Right lobe of liver (tissue), 6 donors: ENCODE measurements at regions not wholly inside any gene's neighbourhood (a gene's known extent, or its start where the extent isn't known, plus 50 kb on each side); places are given as distances from the start of the nearest gene placed in this dataset.

Experiments used
- ATAC-seq, 4 donors: fragments of 200-7000 bp; cut with Tn5 transposase; one replicate each; pipeline ENCODE4 v1.9.1; 2020; ENCODE audit warnings: mild to moderate bottlenecking in 4 of 4, moderate library complexity in 4 of 4
- DNase-seq, 3 donors: peaks; one replicate each; pipeline ENCODE4 v3.0.0-alpha.2; 2020
- H3K27ac ChIP-seq, 3 donors: fragments of 200-600 bp; one replicate each; pipeline ENCODE4 v1.8.0; 2022
- H3K27me3 ChIP-seq, 2 donors: fragments of 200-600 bp; one replicate each; pipeline ENCODE4 v1.8.0; 2022
- H3K36me3 ChIP-seq, 4 donors: fragments of 200-600 bp; sonication (generic) in 1 of 4; one replicate each; pipeline versions ENCODE4 v1.5.1 to v1.8.0; 2017 to 2022; ENCODE audit warnings: control low read depth in 1 of 4
- H3K4me1 ChIP-seq, 4 donors: fragments of 200-600 bp; sonication (generic) in 1 of 4; one replicate each; pipeline versions ENCODE4 v1.5.1 to v1.8.0; 2017 to 2022; ENCODE audit warnings: control low read depth in 1 of 4
- H3K4me3 ChIP-seq, 3 donors: fragments of 200-600 bp; one replicate each; pipeline ENCODE4 v1.8.0; 2022
- H3K9me3 ChIP-seq, 4 donors: fragments of 200-600 bp; sonication (generic) in 1 of 4; one replicate each; pipeline versions ENCODE4 v1.5.1 to v1.8.0; 2017 to 2022; ENCODE audit warnings: control low read depth in 1 of 4
- CTCF ChIP-seq, 4 donors: fragments of 200-600 bp in 3 of 4; fragments of 450-650 bp in 1 of 4; IDR thresholded peaks; one replicate each; pipeline versions ENCODE4 v1.5.1 to v1.8.0; 2016 to 2022; ENCODE audit warnings: antibody characterized with exemption in 4 of 4, mild to moderate bottlenecking in 2 of 4
- POLR2A ChIP-seq: fragments of 450-650 bp; IDR thresholded peaks from one replicate; pipeline ENCODE4 v1.6.1; 2017; ENCODE audit warnings: antibody characterized with exemption, mild to moderate bottlenecking
- WGBS: methylation state at CpG from one replicate; pipeline ENCODE4 v1.1.6; 2018; ENCODE audit warnings: low coverage, low lambda C conversion rate; ENCODE audit not compliant: insufficient coverage; ENCODE audit errors: missing lambda C conversion rate; 5-methylcytosine and 5-hydroxymethylcytosine counted together
- intact Hi-C, 2 donors: fragments of 100-400 bp; cut with DNase I; formaldehyde crosslinking; loops; one replicate each; pipeline versions ENCODE4 v1.11.2 to v1.14.1; 2022
- donor health status: DM: no; HTN: yes; CAD: no.
- donor health status: DM: no; HTN: no; CAD: no.
- donor health status: DM: no; HTN: no; CAD: no.
- donor health status: DM: no; HTN: yes; CAD: no.
- donor health status: DM: no; HTN: yes; CAD: no.

DNA sequence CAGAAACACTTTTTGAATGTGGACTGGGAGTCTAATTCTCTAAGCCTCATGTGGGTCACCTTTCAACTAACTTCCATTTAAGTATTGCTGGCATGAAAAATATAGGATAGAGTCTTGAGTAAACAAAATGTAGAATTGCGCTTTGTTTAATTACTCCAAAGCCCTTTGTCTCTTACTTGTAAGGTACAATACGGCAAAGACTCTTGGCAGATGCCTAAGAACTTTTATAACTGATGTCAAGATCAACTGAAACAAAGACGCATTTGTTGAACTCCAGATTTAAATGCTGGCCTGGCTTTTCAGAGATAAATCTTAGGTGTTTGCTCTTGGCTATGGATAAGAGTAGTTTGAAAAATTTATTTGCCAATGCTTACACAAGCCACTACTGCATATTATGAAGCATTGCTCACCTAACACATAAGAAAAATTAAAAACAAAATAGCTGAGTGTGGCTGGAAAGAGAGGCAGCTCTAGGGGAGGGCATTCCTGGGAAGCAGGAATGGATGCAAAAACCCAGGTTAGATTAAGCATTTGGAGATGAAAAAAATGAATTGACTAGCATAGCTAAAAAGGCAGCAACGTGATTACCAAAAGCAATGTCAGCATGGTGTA is 107.3 kb upstream of the STARD13 start:
- no peaks in the 10 kb centered on the region for H3K9me3 ChIP-seq
- ATAC-seq (no peak), DNase-seq (no peak)
- no peak overlapping the region for H3K27ac ChIP-seq
- no peaks in the 10 kb centered on the region for H3K4me1 ChIP-seq
- no peaks in the 10 kb centered on the region for H3K36me3 ChIP-seq
- intact Hi-C loops: no loop called here
- H3K27me3 ChIP-seq: no peaks in the 10 kb centered on the region
- 76% methylated on average over 4 of the region's 4 CpGs for WGBS
- H3K4me3 ChIP-seq: no peak overlapping the region
- TF ChIP-seq CTCF (IDR thresholded peaks at IDR 0.05): no peak
- TF ChIP-seq POLR2A: no peak

GRCh38 chr13:33394294-33394932 is 108.9 kb upstream of the STARD13 start:
- ATAC-seq (no peak), DNase-seq (no peak)
- no peak overlapping the region for H3K4me3 ChIP-seq
- no peak overlapping the region for H3K27ac ChIP-seq
- 86% methylated on average over 3 of the region's 3 CpGs for WGBS
- intact Hi-C loops: no loop called here
- H3K4me1 ChIP-seq: no peaks in the 10 kb centered on the region
- no peaks in the 10 kb centered on the region for H3K36me3 ChIP-seq
- no peaks in the 10 kb centered on the region for H3K27me3 ChIP-seq
- H3K9me3 ChIP-seq: no peaks in the 10 kb centered on the region
- TF ChIP-seq CTCF (IDR thresholded peaks at IDR 0.05) (no peak), POLR2A (no peak)

DNA sequence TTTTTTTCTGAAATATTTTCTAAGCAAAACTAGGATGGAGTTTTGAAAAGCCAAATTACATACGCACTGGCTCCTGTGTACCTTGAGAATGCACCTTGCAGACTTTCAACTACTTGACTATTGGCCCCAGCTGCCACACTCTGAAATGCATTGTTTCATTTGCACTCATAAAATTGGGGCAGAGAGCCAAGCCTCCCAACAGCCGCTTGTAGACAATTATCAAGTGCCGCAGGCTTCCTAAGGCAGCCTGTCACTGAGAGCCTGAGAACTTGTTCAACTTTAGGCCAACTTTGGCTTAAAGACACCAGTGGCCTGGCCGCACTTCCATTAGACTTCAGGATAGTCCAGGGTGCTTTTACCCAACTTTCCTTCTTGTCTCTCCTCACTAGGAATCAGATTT is 115.7 kb upstream of the STARD13 start:
- no peak for DNase-seq
- ATAC-seq: no peak
- no peak overlapping the region for H3K4me3 ChIP-seq

GRCh38 chr13:33402975-33403374 is 117.4 kb upstream of the STARD13 start:
- Histone ChIP-seq H3K4me3 (no peak overlapping the region), H3K4me1 (no peaks in the 10 kb centered on the region), H3K36me3 (no peaks in the 10 kb centered on the region), H3K27me3 (no peaks in the 10 kb centered on the region), H3K9me3 (peaks cover 0 to 3% (median 0%) of the 10 kb centered on the region in 4 donors), H3K27ac (no peak overlapping the region)
- intact Hi-C loops: no loop called here
- TF ChIP-seq POLR2A: no peak
- DNase-seq (no peak), ATAC-seq (no peak)
- 81% methylated on average over 7 of the region's 7 CpGs for WGBS

More for the DNA sequence above, 115.7 kb upstream of the STARD13 start:
- Histone ChIP-seq H3K4me1 (no peaks in the 10 kb centered on the region), H3K27ac (no peak overlapping the region), H3K9me3 (peaks cover 0 to 3% (median 0%) of the 10 kb centered on the region in 4 donors), H3K27me3 (no peaks in the 10 kb centered on the region), H3K36me3 (no peaks in the 10 kb centered on the region)
- intact Hi-C loops: no loop called here
- TF ChIP-seq POLR2A (no peak), CTCF (IDR thresholded peaks at IDR 0.05) (no peak)
- 91% methylated on average over 4 of the region's 4 CpGs for WGBS

GRCh38 chr13:33403807-33404362 is 118.3 kb upstream of the STARD13 start:
- Histone ChIP-seq H3K9me3 (peaks cover 0 to 3% (median 0%) of the 10 kb centered on the region in 4 donors), H3K4me1 (no peaks in the 10 kb centered on the region), H3K27ac (no peak overlapping the region), H3K4me3 (no peak overlapping the region), H3K27me3 (no peaks in the 10 kb centered on the region), H3K36me3 (no peaks in the 10 kb centered on the region)
- no peak for DNase-seq
- no peak for ATAC-seq
- no peak for TF ChIP-seq POLR2A
- TF ChIP-seq CTCF (IDR thresholded peaks at IDR 0.05): no peak
- intact Hi-C loops: no loop called here
- whole genome bisulfite sequencing: 80% methylated on average over 5 of the region's 5 CpGs
